B cell (primary cell): ENCODE measurements at regions not wholly inside any gene's neighbourhood (a gene's known extent, or its start where the extent isn't known, plus 50 kb on each side); places are given as distances from the start of the nearest gene placed in this dataset.

Source experiments
- CTCF ChIP-seq: fragments of 200-600 bp; IDR thresholded peaks from one replicate; pipeline ENCODE4 v1.8.0; 2022; ENCODE audit warnings: antibody characterized with exemption, mild to moderate bottlenecking
- EZH2 ChIP-seq: IDR thresholded peaks from 2 replicates; pipeline ENCODE4 v1.6.1; 2012; ENCODE audit warnings: borderline replicate concordance, low read depth, mild to moderate bottlenecking, moderate library complexity, low read length; ENCODE audit not compliant: insufficient read depth, poor library complexity, severe bottlenecking

GRCh38 chr13:21297447-21297846 lies 121.0 kb downstream of the MRPL57 start:
- no peak for TF ChIP-seq CTCF
- TF ChIP-seq EZH2, result no peak
